SU-DHL-6 (cell line): ENCODE measurements at regions not wholly inside any gene's neighbourhood (a gene's known extent, or its start where the extent isn't known, plus 50 kb on each side); places are given as distances from the start of the nearest gene placed in this dataset.

Experiments used
- H2AFZ ChIP-seq: fragments of 200-600 bp; sonication (generic); 2 replicates; pipeline ENCODE4 v1.6.1; 2014; ENCODE audit warnings: low read depth, mild to moderate bottlenecking, moderate library complexity, mixed read lengths, antibody characterized with exemption, low read length; ENCODE audit not compliant: severe bottlenecking
- H3F3A ChIP-seq: fragments of 200-600 bp; shearing (Covaris generic); 2 replicates; pipeline ENCODE4 v1.6.0; 2016; ENCODE audit warnings: antibody characterized with exemption, mild to moderate bottlenecking; ENCODE audit not compliant: insufficient read depth
- H3K27ac ChIP-seq: fragments of 200-600 bp; sonication (generic); 2 replicates; pipeline ENCODE4 v1.5.1; 2016; ENCODE audit warnings: low read depth, mild to moderate bottlenecking, low read length, moderate library complexity, mixed read lengths
- H3K27me3 ChIP-seq: fragments of 200-600 bp; sonication (generic), shearing (Covaris generic); 2 replicates; pipeline ENCODE4 v1.6.0; 2014; ENCODE audit warnings: mild to moderate bottlenecking, low read length
- H3K36me3 ChIP-seq: fragments of 200-600 bp; sonication (generic); 2 replicates; pipeline ENCODE4 v1.6.1; 2014; ENCODE audit warnings: mild to moderate bottlenecking, low read length, mixed read lengths
- H3K4me2 ChIP-seq: fragments of 300-600, 200-600 bp; shearing (Covaris generic), sonication (generic); 2 replicates; pipeline ENCODE4 v1.6.0; 2014; ENCODE audit warnings: low read length, low read depth, mild to moderate bottlenecking; ENCODE audit not compliant: poor library complexity, severe bottlenecking
- H3K4me3 ChIP-seq: fragments of 200-600 bp; sonication (generic); 2 replicates; pipeline ENCODE4 v1.5.1; 2014; ENCODE audit warnings: antibody characterized with exemption, low read length, mild to moderate bottlenecking, mixed read lengths; ENCODE audit not compliant: insufficient read depth, poor library complexity, severe bottlenecking
- H3K79me2 ChIP-seq: fragments of 200-600 bp; sonication (generic); 2 replicates; pipeline ENCODE4 v1.6.1; 2014; ENCODE audit warnings: mild to moderate bottlenecking, low read length, moderate library complexity; ENCODE audit not compliant: insufficient read depth
- H3K9ac ChIP-seq: fragments of 200-600 bp; sonication (generic); 2 replicates; pipeline ENCODE4 v1.7.0; 2014; ENCODE audit warnings: mild to moderate bottlenecking, low read length
- H3K9me2 ChIP-seq: fragments of 200-600 bp; sonication (generic); replicated peaks from 2 replicates; pipeline ENCODE4 v1.6.1; 2014; ENCODE audit warnings: low read length; ENCODE audit not compliant: insufficient read depth
- H3K9me3 ChIP-seq: fragments of 200-600 bp; sonication (generic); 2 replicates; pipeline ENCODE4 v1.6.1; 2014; ENCODE audit warnings: low read length, mixed read lengths; ENCODE audit not compliant: insufficient read depth
- H4K20me1 ChIP-seq: fragments of 200-600 bp; sonication (generic); 2 replicates; pipeline ENCODE4 v1.6.1; 2014; ENCODE audit warnings: low read depth, mild to moderate bottlenecking, antibody characterized with exemption, low read length, moderate library complexity, mixed read lengths
- EZH2phosphoT487 ChIP-seq: fragments of 200-600 bp; sonication (generic), shearing (Covaris generic); conservative IDR thresholded peaks from 2 replicates; pipeline ENCODE4 v1.6.1; 2018; ENCODE audit warnings: mild to moderate bottlenecking, antibody characterized with exemption, low read length, moderate library complexity, mixed read lengths
- TF ChIP-seq, protein P1 (sequence below): fragments of 200-600 bp; sonication (generic); IDR thresholded peaks from one replicate; pipeline ENCODE4 v1.5.1; 2017; ENCODE audit warnings: antibody characterized with exemption, mild to moderate bottlenecking, low read length, moderate library complexity; ENCODE audit not compliant: insufficient read depth, poor library complexity, severe bottlenecking

DNA sequence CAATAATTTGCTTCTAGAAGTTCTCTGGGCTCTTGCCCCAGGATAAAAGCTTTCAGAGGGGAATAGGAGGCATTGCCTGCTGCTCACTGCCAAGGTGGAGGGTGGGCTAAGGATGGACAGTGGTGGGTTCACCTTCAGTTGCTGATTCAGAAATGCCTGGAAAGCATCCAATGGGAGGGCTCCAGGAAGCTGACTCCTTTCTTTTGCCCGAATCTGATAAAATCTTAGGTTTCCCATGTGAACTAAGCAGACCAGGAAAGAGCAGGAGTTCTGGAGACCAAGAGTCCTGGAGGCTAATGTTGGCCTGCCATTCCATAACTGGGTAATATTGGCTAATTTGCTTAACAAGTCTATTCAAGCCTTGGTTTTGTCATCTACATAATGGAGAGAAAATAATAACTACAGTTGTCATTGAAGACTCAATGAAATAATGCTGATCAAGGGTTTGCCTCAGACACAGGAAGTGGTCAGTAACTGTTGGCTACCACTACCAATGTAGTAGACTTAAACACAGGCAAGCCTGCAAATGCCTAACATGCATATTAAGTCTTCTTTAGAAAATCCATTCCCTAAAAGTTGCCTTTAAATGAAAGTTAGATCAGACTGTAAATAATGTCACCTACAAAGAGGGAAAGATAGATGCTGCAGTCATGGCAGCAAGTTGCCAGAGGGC lies 528.4 kb upstream of the NBEA start:
- Histone ChIP-seq H3K79me2 (no peaks in the 10 kb centered on the region), H3K36me3 (no peaks in the 10 kb centered on the region), H3K4me2 (no peak overlapping the region), H3K4me3 (no peak overlapping the region), H3K9me2 (no peaks in the 10 kb centered on the region), H3K9ac (no peak overlapping the region), H2AFZ (no peak overlapping the region), H3K27me3 (no peaks in the 10 kb centered on the region), H4K20me1 (no peaks in the 10 kb centered on the region), H3K27ac (no peak overlapping the region), H3K9me3 (no peaks in the 10 kb centered on the region), H3F3A (no peaks in the 10 kb centered on the region)
- TF ChIP-seq, protein P1, sequence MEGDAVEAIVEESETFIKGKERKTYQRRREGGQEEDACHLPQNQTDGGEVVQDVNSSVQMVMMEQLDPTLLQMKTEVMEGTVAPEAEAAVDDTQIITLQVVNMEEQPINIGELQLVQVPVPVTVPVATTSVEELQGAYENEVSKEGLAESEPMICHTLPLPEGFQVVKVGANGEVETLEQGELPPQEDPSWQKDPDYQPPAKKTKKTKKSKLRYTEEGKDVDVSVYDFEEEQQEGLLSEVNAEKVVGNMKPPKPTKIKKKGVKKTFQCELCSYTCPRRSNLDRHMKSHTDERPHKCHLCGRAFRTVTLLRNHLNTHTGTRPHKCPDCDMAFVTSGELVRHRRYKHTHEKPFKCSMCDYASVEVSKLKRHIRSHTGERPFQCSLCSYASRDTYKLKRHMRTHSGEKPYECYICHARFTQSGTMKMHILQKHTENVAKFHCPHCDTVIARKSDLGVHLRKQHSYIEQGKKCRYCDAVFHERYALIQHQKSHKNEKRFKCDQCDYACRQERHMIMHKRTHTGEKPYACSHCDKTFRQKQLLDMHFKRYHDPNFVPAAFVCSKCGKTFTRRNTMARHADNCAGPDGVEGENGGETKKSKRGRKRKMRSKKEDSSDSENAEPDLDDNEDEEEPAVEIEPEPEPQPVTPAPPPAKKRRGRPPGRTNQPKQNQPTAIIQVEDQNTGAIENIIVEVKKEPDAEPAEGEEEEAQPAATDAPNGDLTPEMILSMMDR: no peak
- no peak for TF ChIP-seq EZH2phosphoT487

DNA sequence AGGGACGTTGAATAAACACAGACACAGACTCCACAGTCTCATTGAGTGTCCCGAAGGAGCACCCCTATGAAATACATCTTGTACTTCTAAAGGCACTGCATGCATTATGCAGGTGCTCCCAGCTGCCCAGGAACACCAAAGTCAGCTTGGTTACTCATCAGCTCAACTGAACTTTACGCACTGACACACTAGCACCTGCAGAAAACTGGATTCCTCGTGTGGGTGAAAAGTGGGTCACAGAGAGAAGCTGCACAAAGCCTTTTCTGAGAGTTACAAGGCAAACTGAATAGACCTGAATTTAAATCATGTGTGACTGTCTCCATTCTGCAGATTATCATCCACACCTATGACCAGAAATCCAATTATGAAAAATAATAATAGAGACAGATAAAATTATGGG lies 527.5 kb upstream of the NBEA start:
- Histone ChIP-seq H3K4me3 (no peak overlapping the region), H3K27me3 (no peaks in the 10 kb centered on the region), H3K9ac (no peak overlapping the region), H3K79me2 (no peaks in the 10 kb centered on the region), H2AFZ (no peak overlapping the region), H3K4me2 (no peak overlapping the region), H4K20me1 (no peaks in the 10 kb centered on the region), H3K27ac (no peak overlapping the region), H3K9me3 (no peaks in the 10 kb centered on the region), H3F3A (no peaks in the 10 kb centered on the region), H3K36me3 (no peaks in the 10 kb centered on the region), H3K9me2 (no peaks in the 10 kb centered on the region)
- TF ChIP-seq EZH2phosphoT487: no peak
- TF ChIP-seq, protein P1: no peak

DNA sequence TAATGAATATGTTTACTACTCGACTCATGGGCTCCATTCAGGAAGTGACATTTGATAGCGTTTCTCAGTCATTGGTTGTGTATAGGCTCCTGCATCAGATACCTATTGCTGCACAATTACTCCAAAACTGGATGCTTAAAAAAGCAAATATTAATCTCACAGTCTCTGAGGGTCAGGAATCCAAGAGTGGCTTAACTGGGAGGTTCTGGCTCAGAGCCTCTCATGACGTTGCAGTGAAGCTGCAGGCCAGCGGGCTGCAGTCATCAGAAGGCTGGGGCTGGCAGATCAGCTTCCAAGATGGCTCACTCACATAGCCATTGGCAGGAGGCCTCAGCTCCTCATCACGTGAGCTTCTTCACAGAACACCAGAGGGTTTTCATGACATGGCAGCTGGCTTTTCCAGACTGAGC lies 525.1 kb upstream of the NBEA start:
- H3K36me3 ChIP-seq: no peaks in the 10 kb centered on the region
- no peak for TF ChIP-seq EZH2phosphoT487
- TF ChIP-seq, protein P1: no peak
- no peaks in the 10 kb centered on the region for H3K27me3 ChIP-seq
- no peak overlapping the region for H3K4me2 ChIP-seq
- H3K9ac ChIP-seq: no peak overlapping the region
- no peaks in the 10 kb centered on the region for H4K20me1 ChIP-seq
- H3K79me2 ChIP-seq: no peaks in the 10 kb centered on the region
- H3K27ac ChIP-seq: no peak overlapping the region
- no peak overlapping the region for H3K4me3 ChIP-seq
- H2AFZ ChIP-seq: no peak overlapping the region
- H3K9me2 ChIP-seq: no peaks in the 10 kb centered on the region
- no peaks in the 10 kb centered on the region for H3K9me3 ChIP-seq
- no peaks in the 10 kb centered on the region for H3F3A ChIP-seq
